ENCODE measurements at regions not wholly inside any gene's neighbourhood (a gene's known extent, or its start where the extent isn't known, plus 50 kb on each side); places are given as distances from the start of the nearest gene placed in this dataset.

- no peak for DNase-seq
- intact Hi-C loops (cut with DNase I): no loop called here
Observed at GRCh38 chr9:24488896-24489295, 56.8 kb downstream of the IZUMO3 start.

- no peak for DNase-seq
- intact Hi-C loops (cut with DNase I): no loop called here
Observed at GRCh38 chr9:24487946-24488345, 57.8 kb downstream of the IZUMO3 start.

GRCh38 chr9:24487250-24487861, 58.3 kb downstream of the IZUMO3 start:
- intact Hi-C loops (cut with DNase I): no loop called here
- DNase-seq: no peak

- DNase-seq: no peak
- intact Hi-C loops (cut with DNase I): no loop called here
Observed at GRCh38 chr9:24479361-24480059, 66.2 kb downstream of the IZUMO3 start.

- intact Hi-C loops (cut with DNase I): no loop called here
- no peak for DNase-seq
Observed at GRCh38 chr9:24464319-24464951, 81.3 kb downstream of the IZUMO3 start.

- no peak for DNase-seq
- intact Hi-C loops (cut with DNase I): no loop called here
Observed at GRCh38 chr9:24462951-24463350, 82.7 kb downstream of the IZUMO3 start.

GRCh38 chr9:24460781-24461180, 84.9 kb downstream of the IZUMO3 start:
- no peak for DNase-seq
- intact Hi-C loops (cut with DNase I): no loop called here

- intact Hi-C loops (cut with DNase I): no loop called here
- DNase-seq: no peak
Observed at GRCh38 chr9:24459953-24460352, 85.7 kb downstream of the IZUMO3 start.

GRCh38 chr9:24451346-24451745, 94.4 kb downstream of the IZUMO3 start:
- DNase-seq: no peak
- intact Hi-C loops (cut with DNase I): no loop called here

- intact Hi-C loops (cut with DNase I): no loop called here
- no peak for DNase-seq
Observed at GRCh38 chr9:24449976-24450375, 95.7 kb downstream of the IZUMO3 start.

- no peak for DNase-seq
- intact Hi-C loops (cut with DNase I): no loop called here
Observed at GRCh38 chr9:24439456-24439855, 106.2 kb downstream of the IZUMO3 start.

- DNase-seq: no peak
- intact Hi-C loops (cut with DNase I): no loop called here
Observed at GRCh38 chr9:24438876-24439275, 106.8 kb downstream of the IZUMO3 start.

- no peak for DNase-seq
- intact Hi-C loops (cut with DNase I): no loop called here
Observed at GRCh38 chr9:24436761-24437160, 108.9 kb downstream of the IZUMO3 start.

GRCh38 chr9:24434183-24434582, 111.5 kb downstream of the IZUMO3 start:
- intact Hi-C loops (cut with DNase I): no loop called here

GRCh38 chr9:24416136-24416535, 129.6 kb downstream of the IZUMO3 start:
- intact Hi-C loops (cut with DNase I): no loop called here
- DNase-seq: no peak

More at GRCh38 chr9:24434183-24434582, 111.5 kb downstream of the IZUMO3 start:
- DNase-seq: no peak

GRCh38 chr9:24413651-24414050, 132.0 kb downstream of the IZUMO3 start:
- DNase-seq: no peak
- intact Hi-C loops (cut with DNase I): no loop called here

GRCh38 chr9:24398466-24398865, 147.2 kb downstream of the IZUMO3 start:
- intact Hi-C loops (cut with DNase I): no loop called here
- DNase-seq: no peak

GRCh38 chr9:24391095-24391494, 154.6 kb downstream of the IZUMO3 start:
- intact Hi-C loops (cut with DNase I): no loop called here
- DNase-seq: peak in 1 of 10 donors; percentile 30

- no peak for DNase-seq
- intact Hi-C loops (cut with DNase I): no loop called here
Observed at GRCh38 chr9:24385077-24385476, 160.6 kb downstream of the IZUMO3 start.

- DNase-seq: no peak
- intact Hi-C loops (cut with DNase I): no loop called here
Observed at GRCh38 chr9:24382566-24382965, 163.1 kb downstream of the IZUMO3 start.

GRCh38 chr9:24381205-24381604, 164.5 kb downstream of the IZUMO3 start:
- no peak for DNase-seq
- intact Hi-C loops (cut with DNase I): no loop called here

GRCh38 chr9:24359046-24359445, 186.7 kb downstream of the IZUMO3 start:
- intact Hi-C loops (cut with DNase I): no loop called here
- DNase-seq: no peak

All from posterior cingulate gyrus (tissue), 11 donors.